WI38 (cell line): ENCODE measurements at regions not wholly inside any gene's neighbourhood (a gene's known extent, or its start where the extent isn't known, plus 50 kb on each side); places are given as distances from the start of the nearest gene placed in this dataset.

Experiments
- H3K4me3 ChIP-seq: 2 replicates; pipeline ENCODE4 v1.5.1; 2011; ENCODE audit warnings: low read depth, mild to moderate bottlenecking, control low read depth, low read length
- CTCF ChIP-seq: IDR thresholded peaks from 2 replicates; pipeline ENCODE4 v1.5.1; 2012; ENCODE audit warnings: low read depth, mild to moderate bottlenecking, control low read depth, low read length

DNA sequence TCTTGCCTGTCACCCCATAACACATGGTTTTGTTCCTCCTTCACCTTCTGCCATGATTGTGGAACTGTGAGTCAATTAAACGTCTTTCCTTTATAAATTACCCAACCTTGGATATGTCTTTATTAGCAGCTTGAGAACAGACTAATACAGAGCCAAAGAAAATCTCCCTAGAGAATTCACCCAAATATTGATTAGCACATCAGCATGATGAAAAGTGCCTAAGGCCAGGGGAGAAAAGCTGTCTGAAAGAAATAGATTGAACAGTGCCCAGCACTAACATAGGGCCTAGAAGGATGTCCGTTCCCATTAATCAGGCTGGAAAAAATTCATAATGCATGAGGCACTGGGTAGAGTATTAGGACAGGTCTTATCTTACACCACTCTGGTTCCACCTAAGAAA is 111.9 kb upstream of the CALN1 start:
- no peak for TF ChIP-seq CTCF
- H3K4me3 ChIP-seq, result no peak overlapping the region

GRCh38 chr7:72504061-72504706 is 92.0 kb upstream of the CALN1 start:
- H3K4me3 ChIP-seq, result no peak overlapping the region
- no peak for TF ChIP-seq CTCF

DNA sequence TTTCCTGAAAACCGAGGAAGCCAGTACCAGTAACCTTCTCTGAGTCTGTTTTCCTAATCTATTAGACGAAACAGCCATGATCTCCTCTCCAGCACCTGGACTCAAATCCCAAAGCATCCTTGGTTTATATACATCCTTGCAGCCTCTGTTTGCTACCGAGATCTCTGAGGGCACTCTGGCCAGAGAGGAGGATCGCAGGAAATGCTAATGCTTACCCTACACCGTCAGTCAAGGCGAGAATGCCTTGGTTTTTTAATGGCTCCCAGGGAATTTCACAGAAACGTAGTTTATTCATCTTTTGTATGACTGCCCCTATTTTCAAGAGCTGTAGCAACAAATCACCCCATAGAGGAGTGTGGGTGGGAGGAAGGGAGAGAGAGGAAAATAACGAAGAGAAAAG is 91.5 kb upstream of the CALN1 start:
- no peak overlapping the region for H3K4me3 ChIP-seq
- TF ChIP-seq CTCF, result no peak

DNA sequence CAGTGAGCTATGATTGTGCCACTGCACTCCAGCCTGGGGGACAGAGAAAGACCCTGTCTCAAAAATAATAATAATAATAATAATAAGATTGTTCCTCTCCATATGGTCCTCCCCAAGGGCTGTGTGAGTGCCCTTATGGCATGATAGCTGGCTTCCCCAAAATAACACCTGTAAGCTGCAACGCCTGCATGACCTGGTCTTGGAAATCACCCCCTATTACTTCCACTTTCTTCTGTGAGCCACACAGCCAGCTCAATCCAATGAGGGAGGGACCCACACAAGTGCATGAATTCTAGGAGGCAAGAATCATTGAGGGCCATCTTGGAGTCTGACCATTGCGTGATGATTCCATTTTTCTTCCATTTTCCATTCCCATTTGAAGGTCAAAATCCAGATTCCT is 82.7 kb upstream of the CALN1 start:
- no peak for TF ChIP-seq CTCF
- H3K4me3 ChIP-seq, result no peak overlapping the region

DNA sequence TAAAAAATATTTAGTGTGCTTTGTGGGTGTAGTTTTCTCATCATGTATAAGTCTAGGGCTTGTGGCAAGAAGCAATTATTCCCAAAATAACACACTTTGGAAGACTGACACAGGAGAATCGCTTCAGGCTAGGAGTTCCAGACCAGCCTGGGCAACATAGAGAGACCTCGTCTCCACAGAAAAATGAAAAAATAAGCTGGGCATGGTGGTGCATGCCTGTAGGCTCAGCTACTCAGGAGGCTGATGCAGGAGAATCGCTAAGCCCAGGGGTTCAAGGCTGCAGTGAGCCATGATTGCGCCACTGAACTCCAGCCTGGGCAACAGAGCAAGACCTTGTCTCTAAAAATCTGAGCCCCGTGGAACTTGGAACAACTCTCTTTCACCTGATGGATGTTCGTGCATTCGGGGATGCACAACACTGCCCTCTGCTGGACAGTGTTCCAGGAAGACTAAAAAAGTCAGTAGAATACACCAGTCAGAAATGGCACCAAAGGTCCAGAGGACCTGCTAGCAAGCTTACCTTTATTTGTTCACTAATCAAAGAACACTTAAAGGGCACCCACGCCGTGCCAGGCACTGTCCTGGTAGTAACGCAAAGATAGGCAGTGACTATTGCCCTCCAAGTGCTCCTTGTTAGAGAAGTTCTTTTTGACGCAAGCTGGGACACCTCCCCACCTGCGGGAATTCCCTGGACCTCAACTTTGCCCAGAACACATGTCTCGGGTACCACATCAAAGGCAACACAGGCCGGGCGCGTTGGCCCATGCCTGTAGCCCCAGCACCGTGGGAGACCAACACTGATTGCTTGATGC is 81.9 kb upstream of the CALN1 start:
- TF ChIP-seq CTCF, result peak; percentile 58
- H3K4me3 ChIP-seq, result no peak overlapping the region

DNA sequence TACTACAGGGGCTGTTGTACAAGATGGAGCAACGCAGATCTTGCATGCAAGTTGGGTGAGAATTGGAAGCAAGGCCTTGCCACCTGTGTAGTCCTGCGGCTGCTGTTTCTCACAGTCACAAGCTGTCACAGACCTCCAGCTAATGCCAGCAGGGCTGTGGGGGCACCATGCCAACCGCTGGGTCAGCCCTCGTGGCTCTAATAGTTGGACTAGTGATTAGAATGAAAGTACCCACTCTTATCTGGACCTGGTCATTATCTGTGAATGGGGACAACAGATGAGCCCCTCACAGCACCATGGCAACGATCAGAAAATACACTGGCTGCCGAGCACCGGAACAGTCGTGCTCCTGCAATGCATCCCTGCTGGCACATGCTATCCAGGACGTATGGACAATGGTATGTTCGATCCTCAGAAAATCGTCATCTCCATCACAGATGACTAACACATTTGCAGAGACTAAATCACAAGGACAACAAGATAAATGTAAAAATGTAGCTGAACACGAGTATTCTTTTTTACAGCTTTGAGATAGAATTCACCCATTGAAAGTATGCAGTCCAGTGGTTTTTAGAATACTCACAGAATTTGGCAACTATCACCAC is 80.4 kb upstream of the CALN1 start:
- H3K4me3 ChIP-seq, result no peak overlapping the region
- no peak for TF ChIP-seq CTCF

DNA sequence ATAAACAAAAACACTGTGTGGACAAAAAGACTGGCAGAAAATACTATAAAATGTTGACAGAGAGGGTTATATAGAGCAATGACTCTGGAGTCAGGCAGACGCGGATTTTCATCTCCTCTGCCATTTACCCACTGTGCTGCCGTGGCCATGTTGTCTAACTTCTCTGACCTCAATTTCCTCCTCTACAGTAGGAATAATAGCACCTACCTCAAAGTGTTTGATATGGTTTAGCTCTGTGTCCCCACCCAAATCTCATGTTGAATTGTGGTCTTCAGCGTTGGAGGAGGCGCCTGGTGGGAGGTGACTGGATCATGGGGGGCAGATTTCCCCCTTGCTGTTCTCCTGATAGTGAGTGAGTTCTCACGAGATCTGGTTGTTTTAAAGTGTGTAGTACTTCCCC is 78.2 kb upstream of the CALN1 start:
- H3K4me3 ChIP-seq, result no peak overlapping the region
- no peak for TF ChIP-seq CTCF
